GM12874 (cell line): ENCODE measurements at regions not wholly inside any gene's neighbourhood (a gene's known extent, or its start where the extent isn't known, plus 50 kb on each side); places are given as distances from the start of the nearest gene placed in this dataset.

ENCODE experiments used
- CTCF ChIP-seq: IDR thresholded peaks from 2 replicates; pipeline ENCODE4 v1.5.1; 2011; ENCODE audit warnings: low read depth, mild to moderate bottlenecking, control low read depth, low read length, moderate library complexity; ENCODE audit not compliant: insufficient read depth

DNA sequence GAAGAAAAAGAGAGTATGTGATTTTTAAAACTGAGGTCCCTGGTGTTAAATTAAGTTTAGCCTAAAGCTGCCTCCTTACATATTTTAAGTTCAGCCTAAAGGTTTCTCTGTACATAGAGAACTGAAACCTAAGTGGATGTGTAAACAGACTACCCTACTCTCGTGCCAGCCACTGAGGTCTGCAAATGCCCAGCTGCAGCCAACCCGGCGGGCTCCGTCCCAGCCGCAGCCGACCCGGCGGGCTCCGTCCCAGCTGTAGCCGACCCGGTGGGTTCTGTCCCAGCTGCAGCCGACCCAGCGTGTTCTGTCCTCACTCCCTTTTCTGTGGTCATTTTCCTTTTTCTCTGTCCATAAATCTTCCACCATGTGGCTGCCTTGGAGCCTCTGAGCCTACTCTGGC lies 97.2 kb upstream of the SFSWAP start:
- no peak for TF ChIP-seq CTCF

DNA sequence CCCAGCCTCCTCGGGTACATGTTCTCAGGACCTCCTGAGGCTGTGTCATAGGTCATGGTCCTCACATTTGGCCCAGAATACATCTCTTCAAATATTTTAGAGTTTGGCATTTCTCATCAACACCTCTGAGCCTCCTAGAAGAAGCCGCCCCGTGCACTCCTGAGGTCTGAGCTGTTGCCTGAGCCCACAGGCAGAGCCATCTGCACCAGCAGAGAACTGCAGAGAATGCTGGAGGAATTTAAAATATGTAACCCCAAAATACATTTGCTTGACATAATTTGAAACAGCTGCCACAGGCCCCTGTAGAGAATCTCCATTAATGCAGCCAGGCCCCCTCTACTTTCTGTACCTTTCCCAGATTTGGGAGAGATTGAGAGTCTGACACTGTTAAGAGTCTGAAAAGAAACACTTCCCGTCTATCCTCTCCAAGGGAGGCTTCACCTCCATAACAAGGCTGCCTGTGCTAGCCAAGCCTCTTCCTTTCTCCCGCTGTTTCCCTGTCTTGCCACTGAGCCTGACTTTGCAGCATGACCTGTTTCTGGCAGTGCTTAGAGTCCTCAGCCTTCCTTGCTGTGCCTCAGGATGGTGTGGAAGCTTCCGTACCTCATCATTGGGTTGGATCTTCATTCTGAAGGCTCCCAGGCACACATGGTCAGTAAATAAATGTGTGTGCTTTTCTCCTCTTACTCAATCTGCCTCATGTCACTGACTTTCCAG lies 95.4 kb upstream of the SFSWAP start:
- TF ChIP-seq CTCF: no peak

DNA sequence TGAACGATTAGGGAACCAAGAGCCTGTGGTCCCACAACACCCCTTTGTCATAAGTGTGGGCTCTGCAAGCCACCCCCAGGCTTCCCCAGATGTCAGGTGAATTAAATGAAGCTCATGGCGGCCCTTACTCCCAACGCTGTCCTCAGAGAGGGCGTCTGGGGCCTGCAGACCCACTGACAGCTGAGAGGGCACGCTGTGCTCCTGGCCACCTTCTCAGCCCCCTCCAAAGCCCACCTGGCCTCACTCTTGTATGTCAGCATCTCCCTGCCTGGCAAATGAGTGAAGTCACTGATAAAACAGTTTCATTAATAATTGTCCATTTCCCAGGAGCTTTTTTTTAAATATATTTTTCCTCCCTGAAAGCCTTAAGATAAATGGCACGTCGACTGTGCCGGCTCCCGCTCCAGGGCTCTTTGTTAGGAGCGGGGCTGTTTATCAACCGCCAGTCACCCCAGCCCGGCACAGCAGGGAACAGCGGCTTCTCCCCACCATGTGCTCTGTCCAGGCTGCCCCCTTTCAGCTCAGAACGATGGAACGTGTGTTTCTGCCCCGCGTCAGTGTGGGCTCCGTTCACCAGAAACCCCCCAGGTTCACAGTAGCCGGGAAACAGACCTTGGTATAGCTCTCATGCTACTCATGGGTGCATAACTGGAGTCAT lies 94.7 kb upstream of the SFSWAP start:
- TF ChIP-seq CTCF: no peak

DNA sequence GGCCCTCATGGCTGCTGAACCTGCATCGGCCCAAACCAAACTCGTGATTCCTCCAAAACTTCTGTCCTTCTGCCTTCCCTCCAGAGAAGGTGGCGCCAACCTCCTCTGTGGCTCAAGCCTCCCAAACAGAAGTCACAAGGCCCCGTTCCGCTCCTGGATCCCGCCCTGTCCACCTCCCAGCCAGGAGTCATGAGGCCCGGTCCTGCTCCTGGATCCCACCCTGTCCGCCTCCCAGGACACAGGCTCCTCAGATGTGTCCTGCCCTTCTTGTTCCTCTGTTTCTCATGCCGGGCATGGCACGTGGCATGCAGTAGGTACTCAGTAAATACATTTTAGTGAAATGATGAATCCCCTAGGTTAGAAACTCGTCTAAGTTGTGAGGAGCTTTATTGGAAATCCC lies 94.2 kb upstream of the SFSWAP start:
- TF ChIP-seq CTCF: no peak

DNA sequence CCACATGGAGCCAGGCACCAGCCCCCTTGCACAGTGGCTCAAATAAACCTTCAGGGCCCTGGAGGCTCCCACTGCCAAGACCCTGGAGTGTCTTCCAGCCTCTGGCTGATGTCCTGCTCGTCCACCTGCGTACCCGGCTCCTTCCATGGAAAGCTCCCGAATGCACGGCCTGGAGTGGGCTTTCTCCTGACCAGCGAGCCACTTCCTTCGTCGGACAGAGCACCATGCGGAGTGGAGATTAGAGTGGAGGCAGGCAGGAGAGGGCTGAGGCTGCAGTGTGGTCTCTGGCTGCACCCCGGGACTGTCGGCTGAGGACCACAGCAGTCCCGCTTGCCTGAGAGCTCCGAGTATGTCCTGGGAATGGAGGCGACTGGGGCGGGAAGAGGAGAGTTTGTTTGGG lies 93.7 kb upstream of the SFSWAP start:
- TF ChIP-seq CTCF: no peak

DNA sequence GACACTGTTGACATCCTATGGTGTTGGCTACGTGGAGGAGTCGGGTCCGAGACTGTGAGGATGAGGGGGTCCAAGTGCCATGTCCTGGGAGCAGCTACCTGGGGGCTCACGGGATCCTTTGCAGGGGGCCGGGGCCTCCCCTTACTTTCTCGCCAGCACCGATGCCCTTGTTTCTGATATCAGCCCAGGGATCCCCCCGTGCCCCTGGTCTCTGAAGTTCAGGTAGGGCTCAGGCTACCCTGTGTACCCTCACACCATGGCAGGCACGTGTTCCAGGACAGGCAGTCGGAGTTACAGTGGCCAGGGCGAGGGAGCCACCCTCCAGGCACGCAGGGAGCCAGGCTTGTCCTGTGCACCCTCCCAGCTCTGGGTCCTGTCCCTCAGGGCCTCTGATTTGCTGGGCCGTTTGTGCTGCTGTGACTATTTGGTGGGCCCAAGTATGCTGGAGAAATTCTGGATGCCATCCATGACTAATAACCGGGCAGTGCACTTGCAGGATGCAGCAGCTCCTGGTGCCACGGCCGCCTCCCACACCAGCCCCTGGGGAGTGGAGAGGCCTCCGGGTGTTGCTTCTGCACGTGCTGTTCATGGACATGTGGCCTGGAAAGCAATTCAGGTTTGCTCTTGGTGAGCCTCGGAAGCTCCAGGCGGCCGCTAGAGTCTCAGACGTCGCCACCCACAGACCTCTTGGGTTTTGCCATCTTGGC lies 93.1 kb upstream of the SFSWAP start:
- no peak for TF ChIP-seq CTCF

DNA sequence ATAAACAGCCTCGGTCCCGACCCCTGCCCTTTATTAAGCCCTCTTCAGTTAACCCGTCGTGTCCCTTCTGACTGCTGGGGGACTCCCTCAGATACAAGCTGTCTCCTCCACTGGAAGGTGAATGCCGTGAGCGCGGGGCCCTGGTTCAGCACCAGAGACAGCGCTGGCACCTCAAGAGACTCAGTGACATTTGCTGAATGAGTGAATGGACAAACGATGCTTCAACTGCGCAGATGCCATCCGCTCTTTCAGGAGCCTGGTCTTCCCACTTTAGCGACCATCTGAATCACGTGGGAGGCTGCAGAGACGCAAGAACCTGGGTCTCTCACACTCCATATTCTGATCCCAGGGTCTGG lies 92.6 kb upstream of the SFSWAP start:
- no peak for TF ChIP-seq CTCF
